GM21786 (cell line): ENCODE measurements at regions not wholly inside any gene's neighbourhood (a gene's known extent, or its start where the extent isn't known, plus 50 kb on each side); places are given as distances from the start of the nearest gene placed in this dataset.

Experiments used
- ATAC-seq: cut with Tn5 transposase; IDR thresholded peaks from one replicate; pipeline ENCODE4 v1.9.1; 2021; ENCODE audit not compliant: unreplicated experiment

DNA sequence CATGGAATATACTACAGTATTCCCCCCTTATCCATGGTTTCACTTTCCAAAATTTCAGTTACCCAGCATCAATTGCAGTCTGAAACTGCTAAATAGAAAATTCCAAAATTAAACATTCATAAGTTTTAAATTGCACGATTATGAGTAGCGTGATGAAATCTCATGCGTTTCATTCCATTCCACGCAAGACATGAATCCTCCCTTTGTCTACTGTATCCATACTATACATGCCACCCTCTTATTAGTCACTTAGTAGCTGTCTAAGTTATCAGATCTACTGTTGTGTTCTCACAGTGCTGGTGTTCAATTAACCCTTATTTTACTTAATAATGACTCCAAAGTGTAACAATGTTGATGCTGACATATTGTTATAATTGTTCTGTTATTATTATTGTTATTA is 261.2 kb upstream of the NDST4 start:
- no peak for ATAC-seq

- ATAC-seq, result no peak
These were observed 257.1 kb upstream of the NDST4 start for GRCh38 chr4:115370490-115370889.

GRCh38 chr4:115370012-115370411 is 256.6 kb upstream of the NDST4 start:
- no peak for ATAC-seq

- ATAC-seq, result no peak
These were observed 253.0 kb upstream of the NDST4 start for GRCh38 chr4:115366390-115366789.

GRCh38 chr4:115365185-115365584 is 251.8 kb upstream of the NDST4 start:
- ATAC-seq, result no peak

GRCh38 chr4:115361781-115362180 is 248.4 kb upstream of the NDST4 start:
- ATAC-seq, result no peak

DNA sequence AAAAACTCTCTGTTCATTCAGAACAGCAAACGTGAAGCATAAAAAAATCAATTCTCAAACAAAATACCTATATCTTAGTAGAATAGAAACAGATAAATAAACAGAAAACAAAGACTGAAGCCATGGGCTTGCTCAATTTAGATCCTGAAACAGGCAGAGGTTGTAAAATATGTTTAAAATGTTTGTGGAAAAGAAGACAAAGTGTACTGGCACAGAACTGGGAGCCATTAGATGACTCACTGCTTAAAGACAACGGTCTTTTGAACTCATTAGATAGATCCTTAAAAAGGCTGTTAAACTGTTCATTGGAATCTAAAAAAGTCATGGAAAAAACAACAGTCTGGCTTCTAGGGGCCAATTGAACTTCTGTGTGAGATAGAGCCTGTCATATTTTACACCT is 247.0 kb upstream of the NDST4 start:
- no peak for ATAC-seq

DNA sequence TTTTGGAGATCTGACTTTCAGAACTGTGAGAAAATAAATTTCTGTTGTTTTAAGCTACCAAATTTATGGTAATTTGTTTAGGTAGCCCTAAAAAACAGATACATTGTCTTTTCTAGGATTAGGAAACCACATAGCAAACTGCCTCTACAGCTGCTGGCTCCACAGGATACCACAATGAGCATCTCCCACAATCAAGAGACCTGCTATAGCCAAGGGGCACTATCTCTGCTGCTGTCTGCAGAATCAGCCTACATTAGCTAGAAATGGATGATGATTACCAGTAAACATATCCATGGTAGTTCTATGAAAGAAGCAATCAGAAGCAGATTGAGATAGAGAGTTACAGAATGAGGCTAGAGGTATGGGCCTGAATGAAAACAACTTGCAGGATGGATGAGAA is 244.4 kb upstream of the NDST4 start:
- no peak for ATAC-seq

GRCh38 chr4:115356176-115356575 is 242.8 kb upstream of the NDST4 start:
- no peak for ATAC-seq

DNA sequence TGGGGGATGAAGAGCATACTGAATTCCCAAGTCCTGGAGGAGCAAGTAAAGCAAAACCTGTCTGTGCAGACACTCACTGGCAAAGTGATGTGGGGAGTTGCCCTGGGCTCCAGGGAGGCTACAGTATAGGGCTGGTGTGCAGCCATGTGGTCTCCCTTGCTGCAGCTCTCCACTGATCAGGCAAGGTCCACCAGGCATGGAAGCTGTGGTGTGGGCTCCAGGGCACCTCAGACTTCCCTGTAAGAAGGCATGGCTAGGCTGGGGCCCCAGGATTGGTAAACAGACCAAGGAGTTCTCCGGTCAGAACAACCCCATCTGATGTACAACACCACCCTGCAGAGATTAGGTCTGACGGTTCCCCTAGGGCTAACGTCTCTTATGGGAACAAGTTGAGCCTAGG is 241.9 kb upstream of the NDST4 start:
- no peak for ATAC-seq

GRCh38 chr4:115353370-115353769 is 239.9 kb upstream of the NDST4 start:
- no peak for ATAC-seq

DNA sequence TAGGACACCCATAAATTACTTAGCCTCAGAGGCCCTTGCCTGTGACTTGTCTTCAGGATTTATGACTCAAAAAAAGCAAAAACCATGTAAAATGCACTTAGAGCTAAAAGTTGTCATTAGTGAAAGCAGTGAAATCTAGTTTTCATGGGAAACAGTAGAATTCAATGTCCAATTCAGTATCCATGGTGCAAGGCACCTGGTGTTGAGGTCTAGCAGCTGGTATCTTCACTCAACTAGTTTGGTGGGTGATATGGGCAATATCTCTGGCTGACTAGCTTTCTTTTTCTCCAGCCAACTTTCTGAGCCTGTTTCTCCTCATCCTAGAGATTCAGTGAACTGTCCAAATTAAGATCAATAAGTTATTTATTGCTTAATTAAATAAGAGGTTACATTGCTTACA is 229.8 kb upstream of the NDST4 start:
- ATAC-seq, result no peak

GRCh38 chr4:115334736-115335411 is 221.5 kb upstream of the NDST4 start:
- ATAC-seq, result peak; percentile 80

DNA sequence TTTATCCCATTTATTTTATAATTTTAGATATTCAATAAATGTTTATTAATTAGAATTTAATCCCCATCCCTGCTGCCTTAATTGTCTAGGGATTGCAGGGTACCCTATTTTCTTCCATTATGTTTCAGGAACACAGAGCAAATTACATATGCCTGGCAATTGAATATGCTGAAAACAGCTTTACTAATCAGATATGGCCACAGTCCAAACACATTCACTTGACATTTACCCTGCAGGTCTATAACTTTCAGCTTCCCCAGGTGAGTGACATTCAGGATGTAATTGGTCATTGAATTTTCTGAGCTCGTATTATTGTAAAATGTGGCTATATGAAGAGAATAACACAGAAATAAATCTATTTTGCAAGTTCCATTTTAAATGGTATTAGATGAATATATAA is 218.7 kb upstream of the NDST4 start:
- no peak for ATAC-seq

DNA sequence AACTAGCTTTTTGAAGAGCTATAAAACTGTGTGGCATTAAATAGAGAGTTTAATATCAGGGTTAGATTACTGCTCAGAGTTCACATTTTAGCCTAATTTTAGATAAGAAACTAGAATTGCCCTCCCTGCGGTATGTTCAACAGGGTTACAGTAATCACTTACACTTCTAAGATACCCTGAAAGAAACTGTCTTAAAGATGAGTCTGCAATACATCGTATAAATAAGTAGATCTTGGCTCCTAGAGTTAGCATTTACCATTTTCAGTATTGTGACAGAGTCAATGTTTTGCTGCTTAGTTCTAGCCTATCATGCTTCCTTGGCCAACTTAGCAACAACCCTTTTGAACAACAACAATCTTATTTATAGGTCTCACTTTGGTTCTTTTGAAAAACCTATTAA is 217.8 kb upstream of the NDST4 start:
- ATAC-seq, result no peak

DNA sequence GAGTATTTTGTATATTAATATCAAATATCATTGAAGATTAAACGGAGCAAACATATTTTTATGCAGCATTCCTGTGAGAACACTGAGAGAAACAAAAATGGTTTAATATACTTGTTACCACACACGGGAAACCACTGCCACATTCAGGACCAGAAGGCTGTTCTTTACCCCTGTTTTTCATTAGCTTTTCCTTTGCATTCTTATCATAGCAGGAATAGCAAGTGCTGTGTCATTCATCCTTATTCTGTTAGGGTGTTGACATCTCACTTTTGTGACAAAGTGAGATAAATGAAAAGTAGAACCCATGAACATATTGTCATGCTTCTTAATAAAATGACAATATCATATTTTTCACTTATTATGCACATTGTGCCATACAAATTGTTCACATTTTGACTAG is 212.4 kb upstream of the NDST4 start:
- no peak for ATAC-seq

- ATAC-seq, result no peak
These were observed 209.8 kb upstream of the NDST4 start for GRCh38 chr4:115323106-115323707.

GRCh38 chr4:115315182-115315581 is 201.8 kb upstream of the NDST4 start:
- ATAC-seq, result no peak

DNA sequence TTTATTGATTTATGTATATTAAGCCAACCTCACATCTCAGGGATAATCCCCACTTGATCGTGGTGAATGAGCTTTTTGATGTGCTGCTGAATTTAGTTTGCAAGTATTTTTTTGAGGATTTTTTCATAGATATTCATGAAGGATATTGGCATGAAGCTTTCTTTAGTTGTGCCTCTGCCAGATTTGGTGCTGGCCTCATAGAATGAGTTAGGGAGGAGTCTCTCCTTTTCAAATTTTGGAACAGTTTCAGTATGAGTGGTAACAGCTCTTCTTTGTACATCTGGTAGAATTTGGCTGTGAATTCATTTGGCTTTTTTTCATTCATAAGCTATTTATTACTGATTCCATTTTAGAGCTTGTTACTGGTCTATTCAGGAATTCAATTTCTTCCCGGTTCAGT is 197.2 kb upstream of the NDST4 start:
- ATAC-seq, result no peak

DNA sequence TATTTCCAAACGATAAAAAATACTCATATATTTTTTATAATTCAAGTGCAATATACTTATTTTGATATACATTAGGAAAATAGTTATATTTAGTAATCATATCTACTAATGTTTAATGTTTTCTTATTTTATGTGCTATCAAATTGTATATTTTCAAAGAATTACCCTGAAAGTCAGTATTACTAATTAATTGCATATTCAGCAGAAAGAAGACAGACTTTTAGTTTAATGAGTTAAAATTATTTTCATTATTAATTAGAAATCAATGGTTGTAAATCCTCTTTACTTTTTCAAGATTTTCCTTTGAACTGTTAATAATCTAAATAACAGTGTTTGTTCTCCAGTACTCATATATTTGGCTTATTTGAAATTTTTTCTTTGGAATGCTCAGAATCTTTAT is 181.3 kb upstream of the NDST4 start:
- no peak for ATAC-seq

- ATAC-seq, result no peak
These were observed 179.7 kb upstream of the NDST4 start for GRCh38 chr4:115293093-115293462.

GRCh38 chr4:115292320-115293092 is 179.1 kb upstream of the NDST4 start:
- ATAC-seq, result peak; percentile 65
